GM21786 (cell line): ENCODE measurements at regions not wholly inside any gene's neighbourhood (a gene's known extent, or its start where the extent isn't known, plus 50 kb on each side); places are given as distances from the start of the nearest gene placed in this dataset.

Experiments
- ATAC-seq: cut with Tn5 transposase; IDR thresholded peaks from one replicate; pipeline ENCODE4 v1.9.1; 2021; ENCODE audit not compliant: unreplicated experiment

DNA sequence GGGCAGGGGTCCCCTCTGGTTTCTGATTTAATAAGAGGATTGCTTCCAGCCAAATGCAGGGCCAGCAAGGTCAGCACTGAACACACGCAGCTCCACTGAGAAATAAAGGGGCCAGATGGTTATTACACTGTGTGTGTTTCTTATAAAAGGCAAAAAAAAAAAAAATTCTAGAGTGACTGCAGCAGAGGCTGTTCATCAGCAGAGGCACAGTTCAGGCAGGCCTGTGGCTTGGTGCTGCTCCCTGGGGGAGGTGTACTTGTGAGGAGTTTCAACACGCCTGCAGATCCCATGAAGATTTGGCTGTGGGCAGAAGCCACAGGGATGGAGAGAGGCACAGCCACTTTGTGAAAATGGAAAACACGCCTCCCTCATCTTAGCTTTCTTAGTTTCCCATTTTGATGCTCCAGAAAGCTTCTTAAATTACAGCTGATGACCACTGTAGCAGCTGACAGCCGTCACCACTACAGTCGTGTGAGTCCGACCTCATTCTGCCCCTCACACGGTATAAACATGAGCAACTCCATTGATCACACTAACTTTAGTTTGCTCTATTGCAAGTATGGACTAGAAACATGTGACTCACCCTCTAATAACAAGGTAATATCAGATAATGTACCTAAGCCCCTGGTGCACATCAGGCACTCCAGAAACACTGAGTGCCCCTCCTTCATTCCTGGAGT, 726.5 kb upstream of the RAB6C start:
- no peak for ATAC-seq

DNA sequence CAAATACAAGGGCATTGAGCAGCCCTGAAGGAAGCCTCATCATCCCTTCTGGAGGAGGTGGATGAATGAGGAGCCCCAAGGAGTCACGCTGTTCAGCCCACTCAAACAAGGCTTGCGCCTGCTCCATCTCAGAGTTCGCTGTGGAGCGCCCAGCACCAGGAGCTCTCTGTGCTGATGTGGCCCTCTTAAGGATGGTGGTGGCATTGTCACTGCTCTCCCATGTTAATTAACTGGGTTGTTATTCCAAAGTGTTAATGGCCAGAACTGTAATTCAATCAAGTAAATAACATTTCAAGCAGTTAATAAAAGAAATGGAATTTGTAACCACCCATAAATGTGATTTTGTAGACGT, 726.0 kb upstream of the RAB6C start:
- ATAC-seq: no peak

DNA sequence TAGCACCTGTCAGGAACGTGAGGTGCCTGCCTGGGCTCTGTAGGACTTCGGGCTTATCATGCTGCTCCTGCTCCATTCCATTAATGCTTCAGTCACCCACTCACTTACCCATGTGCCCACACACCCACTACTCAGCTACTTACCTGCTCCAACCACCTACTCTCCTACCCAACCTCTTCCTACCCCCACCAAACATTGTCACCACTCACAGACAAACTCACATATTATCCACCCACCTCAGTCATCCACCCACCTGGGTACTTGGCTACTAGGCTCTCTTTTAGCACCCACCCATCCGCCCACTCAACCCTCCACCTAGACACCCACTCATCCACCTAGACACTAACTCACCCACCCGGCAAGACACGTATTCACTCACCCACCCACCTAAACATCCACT, 724.7 kb upstream of the RAB6C start:
- no peak for ATAC-seq

DNA sequence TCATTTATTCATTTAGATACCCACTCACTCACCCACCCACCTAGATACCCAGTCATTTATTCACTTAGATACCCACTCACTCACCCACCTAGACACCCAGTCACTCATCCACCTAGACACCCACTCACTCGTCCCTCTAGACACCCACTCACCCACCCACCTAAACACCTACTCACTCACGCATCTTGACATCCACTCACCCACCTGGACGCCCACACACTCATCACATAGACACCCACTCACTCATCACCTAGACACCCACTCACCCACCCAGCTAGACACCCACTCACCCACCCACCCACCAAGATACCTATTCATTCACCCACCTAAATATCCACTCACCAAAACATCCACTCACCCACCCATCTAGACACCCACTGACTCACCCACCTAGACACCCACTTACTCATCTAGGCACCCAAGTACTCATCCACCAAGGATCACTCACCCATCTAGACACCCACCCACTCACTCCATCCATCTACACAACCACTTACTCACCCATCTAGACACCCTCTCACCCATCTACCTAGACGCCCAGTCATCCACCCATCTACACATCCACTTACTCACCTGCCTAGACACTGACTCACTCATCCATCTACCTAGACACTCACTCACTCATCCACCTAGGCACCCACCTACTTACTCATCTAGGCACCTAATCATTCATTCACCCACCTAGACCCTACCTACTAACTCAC, 723.7 kb upstream of the RAB6C start:
- ATAC-seq: no peak

DNA sequence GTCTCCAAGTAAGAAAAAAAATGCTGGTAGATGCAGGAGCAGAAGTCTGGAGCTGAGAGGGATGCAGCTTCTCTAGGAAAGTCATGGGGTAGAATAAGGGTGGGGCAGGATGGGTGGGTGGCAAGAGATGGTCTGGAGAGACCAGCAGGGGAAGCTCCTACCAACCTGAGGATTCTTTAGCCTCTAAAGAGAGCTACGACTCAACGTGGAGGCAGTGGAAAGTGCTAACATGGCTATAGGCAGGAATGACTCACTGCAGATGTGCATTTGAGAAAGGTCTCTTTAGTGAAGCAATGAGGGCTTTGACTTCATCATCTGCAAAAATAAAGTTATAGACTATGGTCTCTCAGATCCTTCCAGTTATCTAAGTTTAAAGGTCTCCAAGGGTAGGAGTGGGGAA, 722.8 kb upstream of the RAB6C start:
- no peak for ATAC-seq

DNA sequence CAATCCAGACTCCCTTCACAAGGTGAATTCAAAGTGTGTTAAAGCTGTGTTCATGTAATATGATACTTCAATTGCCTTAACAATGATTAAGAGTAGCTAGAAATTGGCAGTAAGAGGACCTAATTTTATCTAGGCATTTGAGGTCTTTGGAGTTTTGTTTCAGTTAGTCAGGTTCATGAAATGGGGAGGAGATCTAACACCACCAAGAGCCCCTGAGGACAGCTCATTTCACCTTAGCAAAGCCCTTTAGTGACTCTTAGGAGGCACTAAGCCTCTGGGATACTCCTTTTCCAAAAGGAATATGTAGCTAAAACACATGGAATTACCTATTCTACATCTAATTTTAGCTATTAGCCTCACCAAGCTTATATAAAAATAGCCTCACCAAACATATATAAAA, 716.5 kb upstream of the RAB6C start:
- ATAC-seq: no peak

DNA sequence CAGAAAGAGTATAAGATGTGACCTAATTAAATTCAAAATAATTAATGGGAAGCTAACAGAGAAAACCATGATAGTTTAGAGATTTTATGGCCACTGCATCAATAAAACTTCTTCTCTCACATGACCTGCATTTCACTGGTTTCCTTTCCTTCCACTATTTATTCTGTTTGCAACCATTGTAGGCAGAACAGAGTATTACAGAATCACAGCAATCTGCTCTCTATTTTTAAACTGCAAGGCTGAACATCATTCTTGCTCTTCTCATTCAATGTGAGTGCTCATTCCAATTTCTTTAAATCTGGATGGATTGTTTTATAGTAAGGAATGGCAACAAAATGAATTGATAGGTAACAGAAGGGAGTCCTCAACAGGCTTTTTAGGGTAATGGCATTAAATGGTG, 715.5 kb upstream of the RAB6C start:
- ATAC-seq: no peak

DNA sequence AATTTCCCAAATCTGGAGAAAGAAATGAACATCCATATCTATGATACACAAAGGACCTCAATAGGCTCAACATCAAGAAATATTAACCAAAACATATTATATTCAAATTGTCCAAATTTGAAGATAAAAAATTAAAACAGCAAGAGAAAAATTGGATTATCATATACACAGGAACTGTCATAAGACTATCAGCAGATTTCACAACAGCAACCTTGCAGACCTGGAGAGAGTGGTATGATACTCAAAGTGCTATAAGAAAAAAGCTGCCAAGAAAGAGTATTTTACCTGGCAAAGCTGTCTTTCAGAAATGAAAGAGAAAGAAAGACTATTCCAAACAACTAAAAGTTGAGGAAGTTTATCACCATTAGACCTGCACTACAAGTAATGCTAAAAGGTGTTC, 711.9 kb upstream of the RAB6C start:
- no peak for ATAC-seq

DNA sequence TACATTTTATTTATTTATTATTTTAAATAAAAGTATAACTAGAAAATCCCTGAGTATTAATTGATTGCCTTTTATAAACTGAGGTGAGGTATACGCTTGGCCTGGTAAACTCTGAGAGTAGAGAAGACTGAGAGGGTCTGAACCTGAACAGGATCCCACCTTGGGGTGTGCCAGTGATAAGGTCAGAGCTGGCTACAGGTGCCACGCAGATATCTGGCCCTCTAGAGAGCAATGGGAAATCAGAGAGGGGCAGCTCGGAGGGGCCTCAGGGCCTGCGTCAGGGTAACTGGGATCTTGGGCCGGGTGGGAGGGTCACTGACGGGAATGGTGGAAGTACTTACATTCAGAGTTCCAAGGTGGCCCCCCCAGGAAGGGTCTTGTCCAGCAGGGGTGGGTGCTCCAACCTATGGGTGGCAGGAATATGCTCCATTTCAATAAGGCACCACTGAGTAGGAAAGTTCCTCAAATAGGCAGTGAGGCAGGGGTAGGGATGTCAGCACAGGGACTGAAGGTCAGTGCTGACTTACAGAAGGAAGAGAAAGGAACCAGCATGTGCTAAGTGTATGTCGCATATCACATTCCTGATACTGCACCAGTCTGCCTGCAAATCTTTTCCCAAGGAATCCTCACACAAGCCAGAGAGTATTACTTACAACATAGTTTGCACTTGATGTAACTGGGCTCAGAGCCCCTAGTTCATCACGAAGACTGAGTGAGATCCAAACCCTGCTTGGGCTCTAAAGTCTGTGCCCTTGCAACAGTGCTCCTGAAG, 706.0 kb upstream of the RAB6C start:
- no peak for ATAC-seq

DNA sequence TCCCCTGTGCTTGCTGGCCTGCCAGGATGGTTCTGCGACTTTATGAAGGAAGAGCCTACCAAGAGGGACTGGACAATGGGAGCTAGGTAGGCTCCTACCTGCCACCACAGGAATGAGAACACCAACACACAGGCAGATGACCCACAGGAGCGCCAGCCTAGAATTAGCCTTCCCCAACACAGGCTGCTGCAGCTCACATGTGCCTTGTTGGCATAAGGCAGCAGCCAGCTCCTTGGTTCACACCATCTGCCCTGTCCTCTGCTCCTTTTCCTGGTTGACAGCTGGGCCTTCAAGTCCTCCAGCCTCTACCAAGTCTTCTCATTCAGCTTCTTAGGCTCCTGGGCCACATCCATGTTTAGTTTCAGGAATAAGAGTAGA, 705.4 kb upstream of the RAB6C start:
- ATAC-seq: no peak

DNA sequence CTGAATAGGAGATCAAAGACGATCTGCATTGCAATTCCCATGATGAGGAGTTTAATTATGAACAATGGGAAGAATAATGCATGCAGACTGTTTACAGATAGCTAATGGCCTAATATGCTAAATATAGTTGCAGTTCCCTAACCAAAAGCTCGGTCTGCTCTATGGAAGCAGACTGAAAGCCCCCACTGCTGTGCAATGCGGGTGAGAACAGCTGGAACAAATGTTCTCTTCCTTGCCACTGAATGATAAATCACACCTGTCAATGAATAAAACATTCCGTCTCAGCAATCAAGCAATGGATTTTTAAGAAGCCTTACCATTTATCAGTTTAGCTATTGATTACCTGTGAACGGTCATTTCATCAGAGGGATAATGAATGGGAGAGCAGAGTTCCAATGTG, 704.5 kb upstream of the RAB6C start:
- ATAC-seq: no peak

DNA sequence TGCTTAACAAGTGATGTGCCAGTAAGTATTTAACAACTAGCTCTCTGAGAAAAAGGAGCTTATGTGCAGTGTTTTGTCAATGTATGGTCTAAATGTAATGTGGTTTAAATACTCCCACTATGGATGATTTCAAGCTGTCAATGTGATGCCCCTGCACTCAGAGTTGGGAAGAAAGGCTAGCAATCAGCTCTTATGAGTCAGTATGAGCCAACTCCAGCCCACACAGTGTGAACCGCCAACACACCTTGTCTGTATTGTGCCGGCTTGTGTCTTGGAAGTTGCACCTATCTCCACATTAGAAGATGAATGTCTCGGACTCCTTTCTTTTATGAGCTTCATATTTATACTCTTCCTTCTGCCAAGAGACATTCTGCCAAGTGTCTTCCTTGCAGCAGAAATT, 703.8 kb upstream of the RAB6C start:
- ATAC-seq: no peak

DNA sequence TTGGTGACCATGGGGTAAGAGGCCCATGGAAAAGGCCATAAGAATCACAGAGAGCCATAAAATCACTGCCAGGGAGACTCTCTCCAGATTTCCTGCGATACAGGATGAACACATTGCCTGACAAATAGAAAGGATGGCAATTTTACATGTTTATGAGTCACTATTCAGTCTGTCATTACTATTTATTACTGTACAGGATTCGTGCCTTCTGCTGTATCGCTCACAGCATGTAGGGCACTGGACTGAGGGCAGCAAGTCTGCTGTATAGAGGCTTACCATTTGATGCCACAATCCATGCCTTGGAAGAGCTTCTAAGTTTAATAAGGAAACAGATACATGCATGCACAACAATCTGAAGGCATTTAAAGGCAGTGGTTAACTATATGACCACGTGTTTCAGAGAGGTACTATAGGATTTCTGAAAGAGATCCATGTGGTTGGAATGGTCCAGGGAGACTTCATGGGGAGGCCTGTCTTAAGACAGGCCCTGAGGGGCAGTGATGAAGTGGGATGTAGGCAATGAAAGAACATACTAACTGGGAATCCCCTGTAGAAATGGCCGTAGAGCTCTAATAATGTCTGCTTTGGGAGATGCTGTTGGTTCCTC, 702.4 kb upstream of the RAB6C start:
- ATAC-seq: no peak

DNA sequence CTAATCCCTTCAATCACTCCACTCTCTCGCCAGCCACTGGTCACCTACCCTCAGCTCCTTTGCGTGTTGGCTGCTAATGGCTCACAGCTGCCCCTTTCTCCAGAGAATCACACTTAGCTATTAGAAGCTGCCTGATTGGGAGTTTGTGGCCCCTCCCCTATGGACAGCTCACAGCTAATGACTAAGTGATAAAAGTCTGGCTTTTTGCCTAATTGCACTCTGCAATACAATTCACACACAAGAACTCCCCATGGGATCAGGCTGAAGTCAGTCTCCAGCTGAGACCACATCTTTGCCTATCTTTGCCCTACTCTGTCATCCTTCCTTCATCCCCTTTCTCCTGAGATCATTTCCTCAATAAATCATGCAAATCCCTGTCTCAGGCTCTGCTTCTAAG, 701.9 kb upstream of the RAB6C start:
- ATAC-seq: no peak

DNA sequence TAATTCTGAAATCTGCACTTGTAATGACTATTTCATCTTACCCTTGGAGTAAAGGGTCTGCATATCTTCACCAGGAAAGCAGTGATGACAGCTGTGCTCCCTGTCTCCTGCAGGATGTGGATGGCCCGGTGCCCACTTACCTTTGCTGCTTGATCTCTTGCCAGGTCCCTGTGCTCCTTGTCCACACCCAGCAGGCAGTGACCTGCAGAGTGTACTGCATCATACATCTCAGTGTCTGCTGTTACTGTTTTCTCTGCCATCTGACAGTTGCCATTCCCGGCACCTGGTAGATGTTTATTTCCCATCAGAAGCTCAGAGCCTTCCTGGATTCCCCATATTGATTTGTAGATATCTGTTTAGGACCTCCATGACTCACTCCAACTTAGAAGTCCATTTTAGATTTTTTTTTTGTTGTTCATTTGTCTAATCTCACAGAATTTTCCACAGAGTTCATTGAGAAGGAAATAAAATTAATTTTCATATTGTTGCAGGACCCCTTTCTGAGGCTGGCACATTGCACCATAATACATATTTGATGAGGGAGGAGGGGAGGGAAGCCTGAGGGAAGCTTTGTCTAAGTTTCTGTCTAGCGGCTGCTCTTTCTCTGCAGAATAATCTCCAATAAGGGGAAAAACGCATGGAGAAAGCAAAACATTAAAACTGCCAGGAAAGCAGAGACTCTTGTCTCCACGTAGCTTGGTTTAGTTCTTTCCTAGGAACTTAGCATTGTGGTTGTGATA, 697.5 kb upstream of the RAB6C start:
- ATAC-seq: no peak

DNA sequence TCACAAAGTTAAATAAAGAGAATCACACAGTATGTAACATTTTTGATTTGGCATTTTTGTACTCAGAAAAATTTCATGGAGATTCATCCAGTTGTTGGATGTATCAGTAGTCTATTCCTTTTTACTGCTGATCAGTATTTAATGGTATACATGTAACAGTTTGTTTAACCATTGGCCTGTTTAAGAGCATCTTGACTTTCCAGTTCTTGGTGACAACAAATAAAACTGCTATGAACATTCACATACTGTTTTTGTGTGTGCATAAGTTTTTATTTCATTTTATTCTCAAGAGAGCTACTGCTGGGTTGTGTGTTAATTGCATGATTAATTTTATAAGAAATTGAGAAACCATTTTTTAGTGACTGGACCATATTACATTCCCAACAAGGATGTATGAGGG, 694.5 kb upstream of the RAB6C start:
- ATAC-seq: no peak

DNA sequence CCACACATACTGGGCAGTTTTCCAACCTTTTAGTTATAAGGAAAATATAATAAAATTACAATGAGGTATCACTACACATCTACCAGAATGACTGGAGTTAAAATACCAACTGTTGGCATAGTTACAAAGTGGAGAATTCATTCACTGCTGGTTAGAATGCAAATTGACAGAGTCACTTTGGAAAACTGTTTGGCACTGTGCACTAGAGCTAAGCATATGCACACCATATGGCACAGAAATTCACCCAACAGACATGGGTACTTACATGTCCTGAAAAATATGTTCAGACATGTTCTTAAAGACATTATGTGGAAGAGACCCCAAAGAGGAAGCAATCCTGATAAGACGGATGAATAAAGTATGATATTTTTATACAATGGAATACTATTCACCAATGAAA, 686.1 kb upstream of the RAB6C start:
- no peak for ATAC-seq

DNA sequence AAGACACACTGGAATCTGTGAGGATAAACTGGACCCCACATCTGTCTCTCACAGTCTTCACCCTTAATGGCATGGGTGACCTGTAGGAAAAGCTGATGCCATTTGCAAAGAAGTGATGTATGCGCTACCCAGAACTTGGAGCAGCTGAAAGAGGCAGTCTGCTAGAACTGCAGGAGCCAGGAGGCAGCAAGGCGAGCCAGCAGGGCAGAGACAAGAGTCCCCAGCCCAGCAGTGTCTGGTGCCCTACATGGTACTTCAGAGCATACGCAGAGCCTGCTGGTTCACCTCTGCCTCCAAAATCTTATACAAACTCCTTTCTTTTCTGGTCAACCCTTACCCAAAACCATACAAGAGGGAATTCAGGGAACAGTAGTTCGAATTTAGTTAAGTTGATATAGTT, 683.1 kb upstream of the RAB6C start:
- ATAC-seq: no peak

DNA sequence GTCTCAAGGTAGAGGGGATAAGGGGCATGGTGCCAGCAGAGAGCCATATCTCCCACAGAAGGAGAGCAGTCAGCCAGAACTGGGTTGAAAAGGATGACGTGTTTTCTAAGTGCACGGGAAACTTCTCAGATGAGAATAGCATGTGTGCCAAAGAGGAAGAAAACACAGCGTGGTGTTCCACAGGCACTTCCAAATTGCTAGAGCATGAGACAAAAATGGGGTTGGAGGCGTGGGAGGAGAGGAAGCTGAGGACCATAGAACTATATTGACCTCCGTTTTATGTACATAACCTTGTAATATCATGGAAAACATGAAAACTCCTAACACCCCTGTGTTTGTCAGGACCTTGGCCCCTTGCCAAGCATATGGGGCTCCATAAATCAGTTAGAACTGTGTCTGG, 682.7 kb upstream of the RAB6C start:
- no peak for ATAC-seq

DNA sequence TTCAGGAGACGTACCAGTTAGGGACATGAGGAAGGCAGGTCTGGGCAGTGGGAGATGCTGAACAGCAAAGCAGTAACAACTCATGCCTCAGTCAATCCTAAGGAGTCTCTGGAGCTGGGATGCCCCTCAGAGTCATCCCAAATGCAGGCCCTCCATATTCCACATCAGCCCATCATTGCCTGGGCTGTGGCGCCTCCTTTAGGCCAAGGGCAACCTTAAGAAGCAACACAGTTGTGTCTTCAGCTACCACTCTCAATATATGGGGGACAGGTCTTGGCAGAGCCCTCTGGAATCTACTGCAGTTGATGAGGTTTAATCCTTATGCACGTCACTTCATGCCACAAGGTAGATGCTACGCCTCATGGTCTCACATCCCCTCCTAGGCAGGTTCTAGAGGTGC, 682.0 kb upstream of the RAB6C start:
- ATAC-seq: no peak

DNA sequence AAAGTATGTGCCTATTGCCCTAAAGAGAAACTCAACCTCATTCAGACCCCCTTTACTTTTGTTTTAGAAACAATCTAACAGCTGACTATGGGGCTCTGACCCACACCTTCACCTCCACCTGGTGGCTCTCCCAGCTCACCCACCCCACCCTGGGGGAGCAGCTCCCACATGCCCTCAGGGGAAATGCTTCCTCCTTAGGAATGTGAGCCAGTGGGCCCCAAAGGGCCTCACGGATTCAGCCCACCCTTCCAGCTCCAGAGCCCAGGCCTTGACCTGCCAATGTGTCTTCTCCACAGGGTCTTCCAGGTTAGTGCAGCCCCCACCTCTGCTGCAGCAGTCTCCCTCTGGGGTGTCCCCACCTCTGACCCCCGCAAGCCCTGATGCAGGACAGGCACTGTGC, 680.1 kb upstream of the RAB6C start:
- ATAC-seq: no peak
